ENCODE measurements at regions not wholly inside any gene's neighbourhood (a gene's known extent, or its start where the extent isn't known, plus 50 kb on each side); places are given as distances from the start of the nearest gene placed in this dataset.

DNA sequence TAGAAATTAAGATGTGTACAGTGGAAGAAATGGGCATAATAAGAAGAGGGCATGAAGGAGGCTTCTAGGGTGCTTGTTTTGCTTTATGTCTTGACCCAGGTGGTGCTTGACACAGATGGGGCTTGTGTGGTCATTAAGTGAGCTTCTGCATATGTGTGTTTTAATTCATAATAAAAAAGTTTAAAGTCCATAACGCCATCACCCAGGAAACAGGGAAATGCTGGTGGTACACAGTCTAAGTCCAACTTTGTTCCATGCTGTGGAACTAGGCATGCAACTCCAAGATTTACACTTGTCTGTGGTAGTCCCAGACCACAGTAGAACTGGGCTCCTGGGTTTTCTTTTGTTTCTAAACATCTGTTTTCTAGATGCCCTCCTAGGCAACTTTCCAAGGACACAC lies 511.9 kb downstream of the MID1IP1 start:
- TF ChIP-seq, protein P1, sequence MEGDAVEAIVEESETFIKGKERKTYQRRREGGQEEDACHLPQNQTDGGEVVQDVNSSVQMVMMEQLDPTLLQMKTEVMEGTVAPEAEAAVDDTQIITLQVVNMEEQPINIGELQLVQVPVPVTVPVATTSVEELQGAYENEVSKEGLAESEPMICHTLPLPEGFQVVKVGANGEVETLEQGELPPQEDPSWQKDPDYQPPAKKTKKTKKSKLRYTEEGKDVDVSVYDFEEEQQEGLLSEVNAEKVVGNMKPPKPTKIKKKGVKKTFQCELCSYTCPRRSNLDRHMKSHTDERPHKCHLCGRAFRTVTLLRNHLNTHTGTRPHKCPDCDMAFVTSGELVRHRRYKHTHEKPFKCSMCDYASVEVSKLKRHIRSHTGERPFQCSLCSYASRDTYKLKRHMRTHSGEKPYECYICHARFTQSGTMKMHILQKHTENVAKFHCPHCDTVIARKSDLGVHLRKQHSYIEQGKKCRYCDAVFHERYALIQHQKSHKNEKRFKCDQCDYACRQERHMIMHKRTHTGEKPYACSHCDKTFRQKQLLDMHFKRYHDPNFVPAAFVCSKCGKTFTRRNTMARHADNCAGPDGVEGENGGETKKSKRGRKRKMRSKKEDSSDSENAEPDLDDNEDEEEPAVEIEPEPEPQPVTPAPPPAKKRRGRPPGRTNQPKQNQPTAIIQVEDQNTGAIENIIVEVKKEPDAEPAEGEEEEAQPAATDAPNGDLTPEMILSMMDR (IDR thresholded peaks at IDR 0.05) = no peak
- no peak for TF ChIP-seq POLR2A (IDR thresholded peaks at IDR 0.05)
- no peak for TF ChIP-seq EP300 (IDR thresholded peaks at IDR 0.05)
